HFFc6 (cell line): ENCODE measurements at regions not wholly inside any gene's neighbourhood (a gene's known extent, or its start where the extent isn't known, plus 50 kb on each side); places are given as distances from the start of the nearest gene placed in this dataset.
A peak's percentile ranks its signal among the peaks of the same experiment; 100 is the strongest.

Experiments used
- DNase-seq: peaks from one replicate; pipeline ENCODE4 v3.0.0-alpha.2; 2018
- H3K27ac Mint-ChIP-seq: 2 replicates; pipeline ENCODE4 v1.8.0; 2020; ENCODE audit warnings: mild to moderate bottlenecking, mixed read lengths
- H3K27me3 Mint-ChIP-seq: 2 replicates; pipeline ENCODE4 v1.8.0; 2021; ENCODE audit warnings: mild to moderate bottlenecking, moderate library complexity, mixed read lengths; ENCODE audit not compliant: insufficient read depth
- H3K36me3 Mint-ChIP-seq: 2 replicates; pipeline ENCODE4 v1.8.0; 2021; ENCODE audit warnings: low read depth, mixed read lengths
- H3K4me1 Mint-ChIP-seq: 2 replicates; pipeline ENCODE4 v1.8.0; 2020; ENCODE audit warnings: low read depth, mixed read lengths
- H3K4me3 Mint-ChIP-seq: 2 replicates; pipeline ENCODE4 v1.8.0; 2020; ENCODE audit warnings: mild to moderate bottlenecking, moderate library complexity, mixed read lengths
- H3K9me3 Mint-ChIP-seq: 2 replicates; pipeline ENCODE4 v1.8.0; 2020; ENCODE audit warnings: mild to moderate bottlenecking, mixed read lengths
- TF ChIP-seq, protein P1 (sequence below): fragments of 200-600 bp; sonication (generic); IDR thresholded peaks from 2 replicates; pipeline ENCODE4 v1.5.0; 2021; ENCODE audit warnings: antibody characterized with exemption, mild to moderate bottlenecking

DNA sequence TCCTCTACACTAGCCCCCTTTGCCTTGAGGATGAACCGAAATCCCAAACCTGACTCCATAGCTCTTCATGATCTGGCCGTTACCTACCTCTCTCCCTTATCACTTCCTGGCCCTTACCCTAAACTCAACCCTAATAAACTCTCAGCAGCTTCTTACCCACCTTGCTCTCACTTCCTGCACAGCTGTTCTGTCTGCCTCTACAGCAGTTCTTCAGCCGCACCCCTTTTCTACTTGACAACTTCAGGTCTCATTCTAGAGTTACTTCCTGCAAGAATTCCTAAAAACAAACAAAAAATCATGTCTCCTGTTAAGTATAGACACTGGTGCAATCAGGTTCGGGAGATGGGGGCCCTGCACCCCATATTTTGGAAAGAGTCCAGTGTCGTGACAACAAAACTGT, 239.9 kb upstream of the CELF2 start:
- no peak for DNase-seq
- peaks cover 6% of the 10 kb centered on the region for H3K27me3 Mint-ChIP-seq
- TF ChIP-seq, protein P1, sequence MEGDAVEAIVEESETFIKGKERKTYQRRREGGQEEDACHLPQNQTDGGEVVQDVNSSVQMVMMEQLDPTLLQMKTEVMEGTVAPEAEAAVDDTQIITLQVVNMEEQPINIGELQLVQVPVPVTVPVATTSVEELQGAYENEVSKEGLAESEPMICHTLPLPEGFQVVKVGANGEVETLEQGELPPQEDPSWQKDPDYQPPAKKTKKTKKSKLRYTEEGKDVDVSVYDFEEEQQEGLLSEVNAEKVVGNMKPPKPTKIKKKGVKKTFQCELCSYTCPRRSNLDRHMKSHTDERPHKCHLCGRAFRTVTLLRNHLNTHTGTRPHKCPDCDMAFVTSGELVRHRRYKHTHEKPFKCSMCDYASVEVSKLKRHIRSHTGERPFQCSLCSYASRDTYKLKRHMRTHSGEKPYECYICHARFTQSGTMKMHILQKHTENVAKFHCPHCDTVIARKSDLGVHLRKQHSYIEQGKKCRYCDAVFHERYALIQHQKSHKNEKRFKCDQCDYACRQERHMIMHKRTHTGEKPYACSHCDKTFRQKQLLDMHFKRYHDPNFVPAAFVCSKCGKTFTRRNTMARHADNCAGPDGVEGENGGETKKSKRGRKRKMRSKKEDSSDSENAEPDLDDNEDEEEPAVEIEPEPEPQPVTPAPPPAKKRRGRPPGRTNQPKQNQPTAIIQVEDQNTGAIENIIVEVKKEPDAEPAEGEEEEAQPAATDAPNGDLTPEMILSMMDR: no peak
- no peaks in the 10 kb centered on the region for H3K36me3 Mint-ChIP-seq
- H3K4me3 Mint-ChIP-seq: no peak overlapping the region
- H3K9me3 Mint-ChIP-seq: peaks cover 4% of the 10 kb centered on the region; the same call in 1 of the 2 replicates
- H3K27ac Mint-ChIP-seq: no peak overlapping the region
- peaks cover 38% of the 10 kb centered on the region for H3K4me1 Mint-ChIP-seq

DNA sequence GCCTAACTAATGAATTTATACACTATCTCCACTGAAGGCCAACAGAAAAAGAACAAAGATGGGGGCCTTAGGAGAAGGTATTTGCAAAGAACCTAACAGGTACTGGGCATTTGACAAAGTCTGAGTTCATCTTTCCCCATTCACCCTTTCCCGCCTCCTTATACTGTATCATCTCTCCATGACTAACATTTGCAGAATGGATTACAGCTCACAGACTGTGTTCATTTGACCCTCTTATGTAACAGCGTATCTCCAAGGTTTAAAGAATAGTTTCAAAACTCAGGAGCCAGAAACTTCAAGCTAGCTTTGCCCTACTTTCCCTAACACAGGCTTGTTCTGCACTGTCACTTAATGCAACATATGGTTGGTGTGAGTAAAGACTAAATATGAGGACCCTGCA, 238.7 kb upstream of the CELF2 start:
- DNase-seq: no peak

DNA sequence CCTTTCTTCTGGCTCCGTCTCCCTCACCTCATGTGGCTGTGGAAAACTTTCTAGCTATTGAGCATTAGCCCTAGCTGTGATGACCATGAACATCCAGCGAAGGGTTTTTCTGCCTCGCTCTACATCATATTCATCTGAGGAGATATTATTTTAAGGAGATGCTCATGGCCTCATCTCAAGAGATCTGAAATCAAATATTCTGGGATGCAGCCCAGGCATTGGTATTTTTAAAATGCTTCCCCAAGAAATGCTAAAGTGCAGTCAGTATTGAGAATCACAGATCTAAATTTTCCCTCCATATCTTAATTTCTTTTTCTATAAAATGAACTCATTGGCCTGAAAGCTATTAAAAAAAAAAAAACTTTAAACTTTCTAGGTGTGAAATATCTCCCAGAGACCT, 238.2 kb upstream of the CELF2 start:
- H3K9me3 Mint-ChIP-seq: peaks cover 4% of the 10 kb centered on the region; the same call in 1 of the 2 replicates
- no peak overlapping the region for H3K27ac Mint-ChIP-seq
- TF ChIP-seq, protein P1: no peak
- no peak for DNase-seq
- H3K36me3 Mint-ChIP-seq: peaks cover 2% of the 10 kb centered on the region; the same call in 1 of the 2 replicates
- peaks cover 49% of the 10 kb centered on the region for H3K4me1 Mint-ChIP-seq
- peaks cover 8% of the 10 kb centered on the region for H3K27me3 Mint-ChIP-seq
- H3K4me3 Mint-ChIP-seq: no peak overlapping the region

More for the DNA sequence above, 238.7 kb upstream of the CELF2 start:
- no peaks in the 10 kb centered on the region for H3K36me3 Mint-ChIP-seq
- peaks cover 47% of the 10 kb centered on the region for H3K4me1 Mint-ChIP-seq
- peaks cover 4% of the 10 kb centered on the region; the same call in 1 of the 2 replicates for H3K9me3 Mint-ChIP-seq
- H3K27me3 Mint-ChIP-seq: peaks cover 8% of the 10 kb centered on the region
- no peak overlapping the region for H3K27ac Mint-ChIP-seq
- no peak overlapping the region for H3K4me3 Mint-ChIP-seq
- TF ChIP-seq, protein P1: no peak

DNA sequence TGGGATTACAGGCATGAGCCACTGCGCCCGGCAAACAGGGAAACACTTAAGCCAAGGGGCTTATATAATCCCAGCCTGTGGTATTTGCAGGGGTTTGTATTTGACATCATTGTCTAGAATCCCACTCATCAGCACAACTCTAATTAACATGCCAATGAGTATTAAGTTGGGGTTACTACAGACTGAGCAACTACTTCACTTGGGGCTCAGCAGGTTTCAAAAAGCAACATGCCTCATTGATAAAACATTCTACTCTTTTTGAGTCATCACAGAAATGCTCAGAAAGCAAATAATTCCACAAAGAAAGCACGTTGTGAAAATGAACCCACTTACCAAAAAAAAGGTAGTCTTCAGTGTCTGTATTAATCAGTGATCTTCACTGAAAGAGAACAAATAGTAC, 236.9 kb upstream of the CELF2 start:
- TF ChIP-seq, protein P1: no peak
- H3K27me3 Mint-ChIP-seq: peaks cover 7% of the 10 kb centered on the region

DNA sequence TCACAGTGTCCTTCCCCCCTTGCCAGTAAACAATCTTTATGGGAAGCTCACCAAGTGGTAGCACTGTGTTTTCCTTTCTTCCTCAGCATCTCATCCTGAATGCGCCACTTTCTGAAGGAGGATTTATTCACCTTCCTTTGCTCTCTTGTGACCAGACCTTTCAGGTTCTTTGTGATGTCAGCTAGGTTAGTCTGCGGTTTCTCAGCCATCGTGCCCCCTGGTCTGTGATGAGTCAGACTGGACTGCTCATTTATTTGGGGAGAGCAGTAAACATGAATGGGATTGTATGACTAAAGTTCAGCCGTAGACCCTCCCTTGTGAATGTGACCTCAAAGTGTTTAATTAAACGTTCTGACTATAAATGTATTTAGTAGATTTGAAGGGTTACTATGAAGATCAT, 235.1 kb upstream of the CELF2 start:
- Mint-ChIP-seq H3K27me3 (peaks cover 1% of the 10 kb centered on the region; the same call in 1 of the 2 replicates), H3K9me3 (peaks cover 3% of the 10 kb centered on the region; the same call in 1 of the 2 replicates), H3K4me3 (no peak overlapping the region), H3K4me1 (peaks cover 80% of the 10 kb centered on the region), H3K27ac (no peak overlapping the region), H3K36me3 (peaks cover 6% of the 10 kb centered on the region; the same call in 1 of the 2 replicates)
- peak; percentile 42 for DNase-seq
- TF ChIP-seq, protein P1: no peak

More for the DNA sequence above, 236.9 kb upstream of the CELF2 start:
- Mint-ChIP-seq H3K4me1 (peaks cover 61% of the 10 kb centered on the region), H3K36me3 (peaks cover 6% of the 10 kb centered on the region; the same call in 1 of the 2 replicates), H3K27ac (peak overlapping the region; percentile 29; the same call in 1 of the 2 replicates), H3K4me3 (no peak overlapping the region), H3K9me3 (peaks cover 4% of the 10 kb centered on the region; the same call in 1 of the 2 replicates)
- DNase-seq: peak; percentile 58
